ENCODE measurements at regions not wholly inside any gene's neighbourhood (a gene's known extent, or its start where the extent isn't known, plus 50 kb on each side); places are given as distances from the start of the nearest gene placed in this dataset.

- TF ChIP-seq RAD21 (IDR thresholded peaks at IDR 0.05; ENCODE audit: low read depth) = no peak
- TF ChIP-seq TCF12 (IDR thresholded peaks at IDR 0.05; ENCODE audit: low read depth) = no peak
- TF ChIP-seq YY1 (IDR thresholded peaks at IDR 0.05; ENCODE audit: low read depth) = no peak
Observed at GRCh38 chr1:5747426-5748285, 244.6 kb downstream of the NPHP4 start.

GRCh38 chr1:5746611-5747425, 245.4 kb downstream of the NPHP4 start:
- TF ChIP-seq ZBTB7A (IDR thresholded peaks at IDR 0.05; ENCODE audit: low read depth) = no peak
- TF ChIP-seq REST (IDR thresholded peaks at IDR 0.05; ENCODE audit: low read depth) = no peak
- no peak for TF ChIP-seq EGR1 (IDR thresholded peaks at IDR 0.05)
- no peak for TF ChIP-seq MAX (IDR thresholded peaks at IDR 0.05)
- no peak for TF ChIP-seq RAD21 (IDR thresholded peaks at IDR 0.05; ENCODE audit: low read depth)
- TF ChIP-seq TAF1 (IDR thresholded peaks at IDR 0.05; ENCODE audit: low read depth) = no peak
- TF ChIP-seq EP300 (IDR thresholded peaks at IDR 0.05; ENCODE audit: borderline replicate concordance) = no peak

- peak; percentile 97 for TF ChIP-seq RAD21 (IDR thresholded peaks at IDR 0.05; ENCODE audit: low read depth)
- TF ChIP-seq TAF1 (IDR thresholded peaks at IDR 0.05; ENCODE audit: low read depth) = no peak
- TF ChIP-seq TEAD4 (IDR thresholded peaks at IDR 0.05) = peak; percentile 23; the same call in 1 of the 2 replicates
- peak; percentile 63 for TF ChIP-seq YY1 (IDR thresholded peaks at IDR 0.05; ENCODE audit: low read depth)
- no peak for TF ChIP-seq NFIC (IDR thresholded peaks at IDR 0.05)
- no peak for TF ChIP-seq EP300 (IDR thresholded peaks at IDR 0.05; ENCODE audit: borderline replicate concordance)
- TF ChIP-seq MAX (IDR thresholded peaks at IDR 0.05) = peak; percentile 53; the same call in 1 of the 2 replicates
- TF ChIP-seq EGR1 (IDR thresholded peaks at IDR 0.05) = no peak
Observed at GRCh38 chr1:5745800-5746610, 246.2 kb downstream of the NPHP4 start.

- no peak for TF ChIP-seq YY1 (IDR thresholded peaks at IDR 0.05; ENCODE audit: low read depth)
- TF ChIP-seq EP300 (IDR thresholded peaks at IDR 0.05; ENCODE audit: borderline replicate concordance) = no peak
- TF ChIP-seq NFIC (IDR thresholded peaks at IDR 0.05) = no peak
- TF ChIP-seq ZBTB7A (IDR thresholded peaks at IDR 0.05; ENCODE audit: low read depth) = no peak
- no peak for TF ChIP-seq REST (IDR thresholded peaks at IDR 0.05; ENCODE audit: low read depth)
- no peak for TF ChIP-seq TAF1 (IDR thresholded peaks at IDR 0.05; ENCODE audit: low read depth)
- TF ChIP-seq TCF12 (IDR thresholded peaks at IDR 0.05; ENCODE audit: low read depth) = no peak
- TF ChIP-seq CEBPB (IDR thresholded peaks at IDR 0.05) = no peak
- TF ChIP-seq TEAD4 (IDR thresholded peaks at IDR 0.05) = no peak
- TF ChIP-seq FOXM1 (IDR thresholded peaks at IDR 0.05; ENCODE audit: borderline replicate concordance, low read depth) = no peak
- no peak for TF ChIP-seq EGR1 (IDR thresholded peaks at IDR 0.05)
- TF ChIP-seq USF1 (IDR thresholded peaks at IDR 0.05) = no peak
Observed at GRCh38 chr1:5744911-5745799, 247.1 kb downstream of the NPHP4 start.

- TF ChIP-seq MAX (IDR thresholded peaks at IDR 0.05) (no peak), ZBTB7A (IDR thresholded peaks at IDR 0.05; ENCODE audit: low read depth) (no peak), TEAD4 (IDR thresholded peaks at IDR 0.05) (no peak), YY1 (IDR thresholded peaks at IDR 0.05; ENCODE audit: low read depth) (no peak), USF1 (IDR thresholded peaks at IDR 0.05) (no peak), TAF1 (IDR thresholded peaks at IDR 0.05; ENCODE audit: low read depth) (no peak), CREB1 (IDR thresholded peaks at IDR 0.05; ENCODE audit: low read depth) (no peak), TCF12 (IDR thresholded peaks at IDR 0.05; ENCODE audit: low read depth) (no peak), FOXM1 (IDR thresholded peaks at IDR 0.05; ENCODE audit: borderline replicate concordance, low read depth) (no peak), RAD21 (IDR thresholded peaks at IDR 0.05; ENCODE audit: low read depth) (no peak), NFIC (IDR thresholded peaks at IDR 0.05) (no peak), EP300 (IDR thresholded peaks at IDR 0.05; ENCODE audit: borderline replicate concordance) (no peak), EGR1 (IDR thresholded peaks at IDR 0.05) (no peak), REST (IDR thresholded peaks at IDR 0.05; ENCODE audit: low read depth) (no peak), CEBPB (IDR thresholded peaks at IDR 0.05) (no peak)
Observed at GRCh38 chr1:5744341-5744740, 247.9 kb downstream of the NPHP4 start.

Data from Ishikawa (cell line).